Spleen (tissue), 11 donors: ENCODE measurements at regions not wholly inside any gene's neighbourhood (a gene's known extent, or its start where the extent isn't known, plus 50 kb on each side); places are given as distances from the start of the nearest gene placed in this dataset.

Experiments used
- DNase-seq: peaks from one replicate; pipeline ENCODE4 v3.0.0-alpha.2; 2020
- H3K27ac ChIP-seq, 8 donors: fragments of 200-600 bp; sonication (generic) in 7 of 8; 1 replicate in 4 of 8; 2 replicates in 4 of 8; pipeline versions ENCODE4 v1.5.0 to v1.8.0; 2016 to 2021; ENCODE audit warnings: inconsistent platforms in 4 of 8, mild to moderate bottlenecking in 4 of 8, moderate library complexity in 1 of 8
- H3K27me3 ChIP-seq, 7 donors: fragments of 200-600 bp; sonication (generic) in 6 of 7; replicated peaks in 1 of 7; 1 replicate in 4 of 7; 2 replicates in 3 of 7; pipeline versions ENCODE4 v1.5.0 to v1.8.0; 2016 to 2021; ENCODE audit warnings: inconsistent platforms in 3 of 7, mild to moderate bottlenecking in 1 of 7
- H3K36me3 ChIP-seq, 6 donors: fragments of 200-600 bp; sonication (generic) in 5 of 6; 1 replicate in 4 of 6; 2 replicates in 2 of 6; pipeline versions ENCODE4 v1.5.0 to v1.8.0; 2016 to 2021; ENCODE audit warnings: inconsistent platforms in 2 of 6
- H3K4me1 ChIP-seq, 6 donors: fragments of 200-600 bp; sonication (generic) in 5 of 6; 1 replicate in 3 of 6; 2 replicates in 3 of 6; pipeline versions ENCODE4 v1.5.0 to v1.8.0; 2016 to 2021; ENCODE audit warnings: inconsistent platforms in 3 of 6
- H3K4me3 ChIP-seq, 8 donors: fragments of 200-600 bp; sonication (generic) in 7 of 8; 1 replicate in 4 of 8; 2 replicates in 4 of 8; pipeline versions ENCODE4 v1.5.0 to v1.8.0; 2016 to 2021; ENCODE audit warnings: inconsistent platforms in 4 of 8, mild to moderate bottlenecking in 4 of 8, moderate library complexity in 2 of 8
- H3K9me3 ChIP-seq, 8 donors: fragments of 200-600 bp; sonication (generic) in 7 of 8; 1 replicate in 4 of 8; 2 replicates in 4 of 8; pipeline versions ENCODE4 v1.5.0 to v1.8.0; 2016 to 2021; ENCODE audit warnings: inconsistent platforms in 4 of 8
- CTCF ChIP-seq, 11 experiments: fragments of 200-600 bp in 7 of 11; fragments of 450-650 bp in 4 of 11; sonication (generic) in 4 of 11; IDR thresholded peaks in 8 of 11; conservative IDR thresholded peaks in 3 of 11; 1 replicate in 7 of 11; 2 replicates in 4 of 11; pipeline versions ENCODE4 v1.4.0 to v1.8.0; 2016 to 2021; ENCODE audit warnings: antibody characterized with exemption in 11 of 11, inconsistent platforms in 4 of 11, mild to moderate bottlenecking in 1 of 11
- POLR2A ChIP-seq, 3 donors: fragments of 450-650 bp; IDR thresholded peaks; one replicate each; pipeline ENCODE4 v1.5.1; 2017; ENCODE audit warnings: antibody characterized with exemption in 3 of 3, mild to moderate bottlenecking in 1 of 3
- POLR2AphosphoS5 ChIP-seq, 3 donors: sonication (generic); formaldehyde crosslinking; IDR thresholded peaks; one replicate each; pipeline ENCODE4 v1.5.1; 2017; ENCODE audit warnings: antibody characterized with exemption in 3 of 3
- WGBS, 5 donors: extraction: QIAGEN DNeasy Blood & Tissue Kit in 3 of 5; methylation state at CpG; one replicate each; pipeline versions ENCODE4 v1.1.5 to v1.1.7; 2013 to 2018; 5-methylcytosine and 5-hydroxymethylcytosine counted together
- intact Hi-C: fragments of 100-400 bp; cut with DNase I; formaldehyde crosslinking; loops from one replicate; pipeline ENCODE4 v1.15.0; 2023; ENCODE audit warnings: low total_unique reads
- donor health status: healthy with polysubstance abuse.
- donor health status: DM: no; HTN: no; CAD: no; lungs with moderate emphysema.
- donor health status: DM: no; HTN: no; CAD: no.
- donor health status: Bipolar disorder and iron deficiency.
- donor health status: healthy.
- donor health status: DM: no; HTN: no; CAD: no.
- donor health status: DM: yes; HTN: yes; CAD: no.

GRCh38 chr7:34341326-34341725 is 316.7 kb upstream of the NPSR1 start:
- no peak overlapping the region for H3K4me3 ChIP-seq
- H3K27ac ChIP-seq: no peak overlapping the region
- H3K4me1 ChIP-seq: no peaks in the 10 kb centered on the region
- intact Hi-C loops: no loop called here
- H3K27me3 ChIP-seq: no peaks in the 10 kb centered on the region
- H3K36me3 ChIP-seq: no peaks in the 10 kb centered on the region
- WGBS, 5 donors: 27 to 49% (median 46%) methylated on average over 2 of the region's 2 CpGs
- peaks cover 0 to 35% (median 15%) of the 10 kb centered on the region in 8 donors for H3K9me3 ChIP-seq
- no peak for DNase-seq
- TF ChIP-seq CTCF (IDR thresholded peaks at IDR 0.05 in 8 of 11, conservative IDR thresholded peaks at IDR 0.05 in 3 of 11) (no peak), POLR2AphosphoS5 (IDR thresholded peaks at IDR 0.05) (no peak), POLR2A (IDR thresholded peaks at IDR 0.05) (no peak)

- no peak overlapping the region for H3K4me3 ChIP-seq
- intact Hi-C loops: no loop called here
- no peaks in the 10 kb centered on the region for H3K4me1 ChIP-seq
- no peak for TF ChIP-seq POLR2A (IDR thresholded peaks at IDR 0.05)
- TF ChIP-seq CTCF (IDR thresholded peaks at IDR 0.05 in 8 of 11, conservative IDR thresholded peaks at IDR 0.05 in 3 of 11): no peak
- no peak for TF ChIP-seq POLR2AphosphoS5 (IDR thresholded peaks at IDR 0.05)
- H3K27ac ChIP-seq: no peak overlapping the region
- H3K27me3 ChIP-seq: no peaks in the 10 kb centered on the region
- WGBS, 5 donors: 83 to 100% (median 92%) methylated on average over 1 of the region's 1 CpG
- H3K9me3 ChIP-seq: peaks cover 0 to 27% (median 8%) of the 10 kb centered on the region in 8 donors
- DNase-seq: no peak
- no peaks in the 10 kb centered on the region for H3K36me3 ChIP-seq
Measured at GRCh38 chr7:34342387-34342786, 315.6 kb upstream of the NPSR1 start.

- no peaks in the 10 kb centered on the region for H3K27me3 ChIP-seq
- TF ChIP-seq POLR2AphosphoS5 (IDR thresholded peaks at IDR 0.05) (no peak), POLR2A (IDR thresholded peaks at IDR 0.05) (no peak), CTCF (IDR thresholded peaks at IDR 0.05 in 8 of 11, conservative IDR thresholded peaks at IDR 0.05 in 3 of 11) (no peak)
- H3K4me1 ChIP-seq: no peaks in the 10 kb centered on the region
- 72 to 91% (median 81%) methylated on average over 1 of the region's 1 CpG for WGBS, 5 donors
- H3K27ac ChIP-seq: no peak overlapping the region
- H3K9me3 ChIP-seq: peaks cover 0 to 15% (median 4%) of the 10 kb centered on the region in 8 donors
- no peaks in the 10 kb centered on the region for H3K36me3 ChIP-seq
- DNase-seq: no peak
- no peak overlapping the region for H3K4me3 ChIP-seq
- intact Hi-C loops: no loop called here
Measured at GRCh38 chr7:34343667-34344066, 314.4 kb upstream of the NPSR1 start.

DNA sequence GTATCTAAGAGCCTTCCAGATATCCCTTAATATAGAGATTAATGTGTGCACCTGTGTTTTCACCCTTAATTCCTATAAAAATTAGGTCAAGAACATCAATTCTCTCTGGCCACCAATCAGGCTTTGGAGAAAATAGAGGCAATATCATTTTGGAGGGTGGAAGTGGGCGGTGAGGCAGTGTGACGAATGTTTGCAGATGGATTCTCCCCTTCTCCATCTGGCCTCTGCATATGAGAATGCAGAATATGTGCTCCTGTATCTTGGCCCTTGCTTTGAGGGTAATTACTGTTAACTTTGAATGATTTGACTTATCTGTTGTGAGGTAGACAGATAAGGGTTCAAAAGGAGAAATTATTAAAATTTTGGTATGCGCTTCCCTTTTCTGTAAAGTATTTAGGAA is 304.0 kb upstream of the NPSR1 start:
- DNase-seq: no peak
- Histone ChIP-seq H3K9me3 (no peaks in the 10 kb centered on the region), H3K27me3 (no peaks in the 10 kb centered on the region), H3K27ac (no peak overlapping the region), H3K4me3 (no peak overlapping the region), H3K36me3 (no peaks in the 10 kb centered on the region), H3K4me1 (no peaks in the 10 kb centered on the region)
- no peak for TF ChIP-seq POLR2A (IDR thresholded peaks at IDR 0.05)
- TF ChIP-seq POLR2AphosphoS5 (IDR thresholded peaks at IDR 0.05): no peak
- TF ChIP-seq CTCF (IDR thresholded peaks at IDR 0.05 in 8 of 11, conservative IDR thresholded peaks at IDR 0.05 in 3 of 11): no peak
- intact Hi-C loops: no loop called here
- WGBS, 5 donors: 81 to 92% (median 86%) methylated on average over 3 of the region's 3 CpGs
